ENCODE measurements at regions not wholly inside any gene's neighbourhood (a gene's known extent, or its start where the extent isn't known, plus 50 kb on each side); places are given as distances from the start of the nearest gene placed in this dataset.
A peak's percentile ranks its signal among the peaks of the same experiment; 100 is the strongest.

- no peaks in the 10 kb centered on the region for H3K9me3 ChIP-seq (ENCODE audit: insufficient read depth in 2 of 2, low read depth in 1 of 2, low read length in 1 of 2)
- CTCF ChIA-PET (ENCODE audit: partially characterized antibody): interaction anchor here (0.7 to 3.9 kb wide), 13 partner anchors 10 to 181 kb away, joined by 3 to 20 read pairs (median 5); no protein-coding TSS in a partner anchor
- TF ChIP-seq CREB1 (IDR thresholded peaks at IDR 0.05) (no peak), TEAD4 (IDR thresholded peaks at IDR 0.05; ENCODE audit: low read depth, low read length) (no peak), SIN3A (conservative IDR thresholded peaks at IDR 0.05 in 1 of 2, IDR thresholded peaks at IDR 0.05 in 1 of 2; ENCODE audit: low read depth in 1 of 2, low read length in 2 of 2) (no peak), POU5F1 (IDR thresholded peaks at IDR 0.05; ENCODE audit: low read depth, low read length) (no peak), ASH2L (IDR thresholded peaks at IDR 0.05; ENCODE audit: low read length) (no peak), EZH2 (IDR thresholded peaks at IDR 0.05; ENCODE audit: low read depth, low read length, severe bottlenecking) (no peak), SIRT6 (IDR thresholded peaks at IDR 0.05; ENCODE audit: low read length) (no peak), PHF8 (conservative IDR thresholded peaks at IDR 0.05; ENCODE audit: low read depth, low read length) (no peak), RFX5 (IDR thresholded peaks at IDR 0.05; ENCODE audit: borderline replicate concordance, low read depth, low read length) (no peak), POLR2AphosphoS5 (IDR thresholded peaks at IDR 0.05; ENCODE audit: low read depth, low read length) (no peak), SRF (IDR thresholded peaks at IDR 0.05; ENCODE audit: low read depth, low read length) (no peak), ZNF274 (IDR thresholded peaks at IDR 0.05; ENCODE audit: borderline replicate concordance, extremely low read depth, low read length) (no peak)
- TF ChIP-seq, protein P1, sequence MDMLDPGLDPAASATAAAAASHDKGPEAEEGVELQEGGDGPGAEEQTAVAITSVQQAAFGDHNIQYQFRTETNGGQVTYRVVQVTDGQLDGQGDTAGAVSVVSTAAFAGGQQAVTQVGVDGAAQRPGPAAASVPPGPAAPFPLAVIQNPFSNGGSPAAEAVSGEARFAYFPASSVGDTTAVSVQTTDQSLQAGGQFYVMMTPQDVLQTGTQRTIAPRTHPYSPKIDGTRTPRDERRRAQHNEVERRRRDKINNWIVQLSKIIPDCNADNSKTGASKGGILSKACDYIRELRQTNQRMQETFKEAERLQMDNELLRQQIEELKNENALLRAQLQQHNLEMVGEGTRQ (IDR thresholded peaks at IDR 0.05; ENCODE audit: low read length): no peak
- TF ChIP-seq, protein P2, sequence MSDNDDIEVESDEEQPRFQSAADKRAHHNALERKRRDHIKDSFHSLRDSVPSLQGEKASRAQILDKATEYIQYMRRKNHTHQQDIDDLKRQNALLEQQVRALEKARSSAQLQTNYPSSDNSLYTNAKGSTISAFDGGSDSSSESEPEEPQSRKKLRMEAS (IDR thresholded peaks at IDR 0.05): no peak
Measured at GRCh38 chr7:87047-87446, 105.3 kb upstream of the FAM20C start.

More at GRCh38 chr7:87047-87446, 105.3 kb upstream of the FAM20C start:
- no peak overlapping the region for H3K18ac ChIP-seq (ENCODE audit: extremely low read depth, low read length)
- H4K5ac ChIP-seq (ENCODE audit: insufficient read length, low read depth, low read length): no peak overlapping the region
- H4K91ac ChIP-seq (replicated peaks; ENCODE audit: insufficient read length, low read length): no peak overlapping the region
- H2BK12ac ChIP-seq (ENCODE audit: low read depth, low read length): no peak overlapping the region
- H3K56ac ChIP-seq (replicated peaks; ENCODE audit: insufficient read length, low read depth, low read length): no peak overlapping the region
- H3K14ac ChIP-seq (ENCODE audit: insufficient read length): no peak overlapping the region
- no peak overlapping the region for H2BK5ac ChIP-seq (ENCODE audit: low read depth, low read length)
- 98% methylated on average over 5 of the region's 5 CpGs; no CpG with 5 or more reads in 1 of the 2 experiments for WGBS, 2 experiments (ENCODE audit: extremely low coverage in 1 of 2, insufficient coverage in 1 of 2, insufficient read length in 1 of 2, insufficient replicate concordance in 2 of 2, low coverage in 1 of 2, low lambda C conversion rate in 2 of 2, missing lambda C conversion rate in 1 of 2)
- H3K36me3 ChIP-seq (ENCODE audit: control insufficient read depth in 2 of 4, insufficient read depth in 4 of 4, low read length in 3 of 4): peaks cover 0 to 5% (median 2%) of the 10 kb centered on the region in 4 experiments; a peak in 1 of 8 replicates
- FAIRE-seq (no peak), DNase-seq (ENCODE audit: low read depth in 1 of 2, low spot score in 2 of 2) (peak in 1 of 2 experiments; percentile 31)
- H3K79me2 ChIP-seq (ENCODE audit: control insufficient read depth in 1 of 2, insufficient read depth in 2 of 2, low read length in 2 of 2): peaks cover 7% of the 10 kb centered on the region in 2 experiments; a peak in 3 of 4 replicates
- no peak overlapping the region for H2AFZ ChIP-seq (ENCODE audit: low read length)
- H3K27me3 ChIP-seq (replicated peaks in 1 of 4; ENCODE audit: control insufficient read depth in 3 of 4, extremely low read depth in 1 of 4, insufficient read depth in 3 of 4, low read length in 3 of 4): peaks cover 0 to 2% (median 0%) of the 10 kb centered on the region in 4 experiments; a peak in 1 of 7 replicates
- no peak overlapping the region for H3K9ac ChIP-seq (replicated peaks in 1 of 4; ENCODE audit: extremely low read depth in 1 of 4, low read depth in 3 of 4, low read length in 3 of 4)
- H2AK5ac ChIP-seq (ENCODE audit: low read depth, low read length): no peak overlapping the region
- peaks cover 2 to 20% (median 11%) of the 10 kb centered on the region in 4 experiments for H3K4me1 ChIP-seq (replicated peaks in 1 of 4; ENCODE audit: control insufficient read depth in 3 of 4, insufficient read depth in 4 of 4, low read length in 3 of 4)
- H3K23ac ChIP-seq (ENCODE audit: insufficient read length): no peak overlapping the region
- H4K20me1 ChIP-seq (replicated peaks in 1 of 2; ENCODE audit: control insufficient read depth in 1 of 2, insufficient read depth in 2 of 2, low read length in 2 of 2): peaks cover 0 to 9% of the 10 kb centered on the region in 2 experiments
- no peak overlapping the region for H3K4me3 ChIP-seq (ENCODE audit: extremely low read depth in 1 of 4, insufficient read depth in 2 of 4, low read depth in 3 of 4, low read length in 4 of 4)
- H2BK20ac ChIP-seq (ENCODE audit: low read length): no peak overlapping the region
- peaks cover 9% of the 10 kb centered on the region; the same call in 1 of the 2 replicates for H3K79me1 ChIP-seq (ENCODE audit: low read depth, low read length)
- no peak overlapping the region for H2BK15ac ChIP-seq (ENCODE audit: low read length)
- peak overlapping the region; percentile 62 for H4K8ac ChIP-seq (ENCODE audit: extremely low read depth, insufficient read depth, low read length)
- H3K23me2 ChIP-seq (ENCODE audit: low read depth, low read length): peaks cover 4% of the 10 kb centered on the region; the same call in 1 of the 2 replicates
- H3K27ac ChIP-seq (ENCODE audit: low read depth, low read length): no peak overlapping the region
- H3K4ac ChIP-seq (replicated peaks; ENCODE audit: insufficient read length, low read depth, low read length): no peak overlapping the region
- no peak overlapping the region for H3K4me2 ChIP-seq (ENCODE audit: insufficient read depth in 1 of 2, low read depth in 2 of 2, low read length in 2 of 2)
- H2BK120ac ChIP-seq (replicated peaks; ENCODE audit: low read depth, low read length): no peak overlapping the region
- POLR2A ChIA-PET (ENCODE audit: partially characterized antibody): interaction anchor here (2.0 kb wide), 1 partner anchor 10 kb away, joined by 6 read pairs; no protein-coding TSS in a partner anchor

Measured in H1 (cell line).